ENCODE measurements at regions not wholly inside any gene's neighbourhood (a gene's known extent, or its start where the extent isn't known, plus 50 kb on each side); places are given as distances from the start of the nearest gene placed in this dataset.

DNA sequence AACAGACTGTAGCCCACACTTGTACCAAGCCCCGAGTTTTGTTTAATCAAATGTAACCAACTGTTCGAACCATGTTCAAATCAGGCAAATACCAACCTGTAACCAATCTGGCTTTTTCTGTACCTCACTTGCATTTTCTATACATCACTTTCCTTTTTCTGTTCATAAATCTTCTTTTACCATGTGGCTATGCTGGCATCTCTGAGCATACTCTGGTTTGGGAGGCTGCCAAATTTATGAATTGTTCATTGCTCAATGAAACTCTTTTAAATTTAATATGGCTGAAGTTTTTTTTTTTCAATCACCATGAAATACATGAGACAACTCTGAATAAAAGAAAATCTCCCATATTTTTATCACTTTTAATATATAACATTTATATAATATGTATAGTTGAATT is 256.1 kb downstream of the SLITRK6 start:
- intact Hi-C loops (cut with micrococcal nuclease), result no loop called here
- no peak overlapping the region for H3K4me3 Mint-ChIP-seq

DNA sequence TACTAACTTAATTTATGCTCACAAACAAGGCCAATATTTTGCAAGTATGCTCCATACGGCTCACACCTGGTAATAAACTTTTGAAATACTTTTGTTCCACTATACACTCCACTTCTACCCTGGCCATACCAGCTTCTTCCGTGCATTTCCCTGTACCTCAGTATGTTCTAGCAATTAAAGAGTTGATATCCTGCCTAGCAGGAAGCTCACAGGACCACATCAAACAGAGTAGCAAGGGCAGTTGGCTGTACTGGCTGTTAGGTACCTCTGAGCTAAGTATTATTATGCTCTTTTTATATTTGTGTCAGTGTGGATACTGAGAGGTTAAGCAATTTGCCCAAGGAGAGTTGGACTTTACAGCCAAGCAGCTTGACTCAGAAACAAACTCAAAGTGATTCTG is 257.7 kb downstream of the SLITRK6 start:
- H3K27me3 ChIP-seq (ENCODE audit: insufficient read depth, low read length), result no peaks in the 10 kb centered on the region
- H3K27ac ChIP-seq (ENCODE audit: low read depth, low read length), result no peak overlapping the region
- H3K4me3 ChIP-seq (ENCODE audit: low read length in 2 of 2), result no peak overlapping the region
- Mint-ChIP-seq H3K4me3 (no peak overlapping the region), H3K4me1 (peaks cover 0 to 5% (median under 1%) of the 10 kb centered on the region in 4 donors), H3K27me3 (no peaks in the 10 kb centered on the region), H3K9me3 (peaks cover 0 to 6% (median 0%) of the 10 kb centered on the region in 8 donors), H3K27ac (no peak overlapping the region), H3K36me3 (no peaks in the 10 kb centered on the region)
- POLR2A ChIA-PET (ENCODE audit: partially characterized antibody), result no interaction called here
- CTCF ChIA-PET (ENCODE audit: partially characterized antibody), result no interaction called here
- no peaks in the 10 kb centered on the region for H3K36me3 ChIP-seq (ENCODE audit: insufficient read depth, low read length)
- H3K4me1 ChIP-seq (ENCODE audit: insufficient read depth, low read length), result no peaks in the 10 kb centered on the region
- intact Hi-C loops (cut with micrococcal nuclease), result no loop called here
- H3K9me3 ChIP-seq (ENCODE audit: control insufficient read depth in 1 of 2, low read length in 2 of 2), result peaks cover 0 to 3% of the 10 kb centered on the region in 2 donors
- DNase-seq, result peak in 1 of 5 donors; percentile 6

More for the DNA sequence above, 256.1 kb downstream of the SLITRK6 start:
- Mint-ChIP-seq H3K9me3 (peaks cover 0 to 9% (median 2%) of the 10 kb centered on the region in 8 donors), H3K27me3 (no peaks in the 10 kb centered on the region), H3K36me3 (no peaks in the 10 kb centered on the region), H3K4me1 (peaks cover 0 to 5% (median under 1%) of the 10 kb centered on the region in 4 donors), H3K27ac (no peak overlapping the region)
- Histone ChIP-seq H3K4me3 (ENCODE audit: low read length in 2 of 2) (no peak overlapping the region), H3K9me3 (ENCODE audit: control insufficient read depth in 1 of 2, low read length in 2 of 2) (peaks cover 0 to 3% of the 10 kb centered on the region in 2 donors), H3K36me3 (ENCODE audit: insufficient read depth, low read length) (no peaks in the 10 kb centered on the region), H3K4me1 (ENCODE audit: insufficient read depth, low read length) (no peaks in the 10 kb centered on the region), H3K27ac (ENCODE audit: low read depth, low read length) (no peak overlapping the region), H3K27me3 (ENCODE audit: insufficient read depth, low read length) (no peaks in the 10 kb centered on the region)
- ChIA-PET CTCF (ENCODE audit: partially characterized antibody) (no interaction called here), POLR2A (ENCODE audit: partially characterized antibody) (no interaction called here)
- no peak for DNase-seq

DNA sequence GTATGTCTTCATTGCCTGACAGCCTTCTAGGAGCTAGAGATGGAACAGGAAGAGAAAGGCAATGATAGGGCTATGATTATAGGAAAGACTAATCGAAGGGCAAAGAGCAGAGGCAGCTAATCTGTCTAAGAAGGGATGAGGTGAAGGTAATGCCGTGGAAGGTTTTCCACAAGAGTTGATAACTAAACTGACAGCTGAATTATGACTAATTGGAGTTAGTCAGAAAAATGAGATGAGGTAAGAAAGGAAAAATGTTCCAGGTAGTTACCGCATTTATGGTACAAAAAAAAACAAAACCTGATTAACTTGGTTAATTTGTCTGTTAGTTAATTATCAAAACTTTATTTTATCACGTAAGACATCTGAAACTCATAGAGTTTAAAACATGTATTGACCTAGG is 260.3 kb downstream of the SLITRK6 start:
- Histone ChIP-seq H3K9me3 (ENCODE audit: control insufficient read depth in 1 of 2, low read length in 2 of 2) (peaks cover 0 to 3% of the 10 kb centered on the region in 2 donors), H3K36me3 (ENCODE audit: insufficient read depth, low read length) (no peaks in the 10 kb centered on the region), H3K27me3 (ENCODE audit: insufficient read depth, low read length) (no peaks in the 10 kb centered on the region), H3K4me1 (ENCODE audit: insufficient read depth, low read length) (no peaks in the 10 kb centered on the region), H3K4me3 (ENCODE audit: low read length in 2 of 2) (no peak overlapping the region), H3K27ac (ENCODE audit: low read depth, low read length) (no peak overlapping the region)
- peaks cover 0 to 5% (median 0%) of the 10 kb centered on the region in 4 donors for H3K4me1 Mint-ChIP-seq
- H3K27ac Mint-ChIP-seq, result no peak overlapping the region
- H3K9me3 Mint-ChIP-seq, result peaks cover 0 to 6% (median 0%) of the 10 kb centered on the region in 8 donors
- ChIA-PET POLR2A (ENCODE audit: partially characterized antibody) (no interaction called here), CTCF (ENCODE audit: partially characterized antibody) (no interaction called here)
- H3K36me3 Mint-ChIP-seq, result no peaks in the 10 kb centered on the region
- no peaks in the 10 kb centered on the region for H3K27me3 Mint-ChIP-seq
- no peak overlapping the region for H3K4me3 Mint-ChIP-seq
- intact Hi-C loops (cut with micrococcal nuclease), result no loop called here
- DNase-seq, result no peak

DNA sequence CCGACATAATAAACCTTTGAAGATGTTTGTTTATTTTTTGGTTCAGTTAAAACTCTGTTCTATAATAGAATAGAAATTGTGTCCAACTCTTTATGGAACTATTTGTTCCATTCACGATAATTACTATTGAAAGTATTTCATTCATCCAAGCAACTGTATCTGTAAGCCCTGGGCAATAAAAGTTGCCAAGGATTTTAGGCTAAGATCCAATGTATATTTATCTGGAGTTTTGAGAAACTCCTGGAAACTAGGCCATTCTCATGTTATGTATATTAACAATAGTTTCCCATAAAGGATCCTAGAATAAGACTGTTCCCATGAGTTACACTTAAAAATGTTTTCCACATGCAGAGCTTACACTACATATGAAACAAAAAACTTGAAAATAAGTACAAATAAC is 261.6 kb downstream of the SLITRK6 start:
- no peak overlapping the region for H3K4me3 ChIP-seq (ENCODE audit: low read length in 2 of 2)
- no peaks in the 10 kb centered on the region for H3K27me3 ChIP-seq (ENCODE audit: insufficient read depth, low read length)
- POLR2A ChIA-PET (ENCODE audit: partially characterized antibody), result no interaction called here
- Mint-ChIP-seq H3K9me3 (peaks cover 0 to 6% (median 0%) of the 10 kb centered on the region in 8 donors), H3K4me1 (peaks cover 0 to 5% (median 0%) of the 10 kb centered on the region in 4 donors), H3K4me3 (no peak overlapping the region), H3K27me3 (no peaks in the 10 kb centered on the region), H3K27ac (no peak overlapping the region), H3K36me3 (no peaks in the 10 kb centered on the region)
- no peaks in the 10 kb centered on the region for H3K4me1 ChIP-seq (ENCODE audit: insufficient read depth, low read length)
- H3K9me3 ChIP-seq (ENCODE audit: control insufficient read depth in 1 of 2, low read length in 2 of 2), result no peaks in the 10 kb centered on the region
- intact Hi-C loops (cut with micrococcal nuclease), result no loop called here
- no peak for DNase-seq
- CTCF ChIA-PET (ENCODE audit: partially characterized antibody), result no interaction called here
- no peaks in the 10 kb centered on the region for H3K36me3 ChIP-seq (ENCODE audit: insufficient read depth, low read length)
- H3K27ac ChIP-seq (ENCODE audit: low read depth, low read length), result no peak overlapping the region

DNA sequence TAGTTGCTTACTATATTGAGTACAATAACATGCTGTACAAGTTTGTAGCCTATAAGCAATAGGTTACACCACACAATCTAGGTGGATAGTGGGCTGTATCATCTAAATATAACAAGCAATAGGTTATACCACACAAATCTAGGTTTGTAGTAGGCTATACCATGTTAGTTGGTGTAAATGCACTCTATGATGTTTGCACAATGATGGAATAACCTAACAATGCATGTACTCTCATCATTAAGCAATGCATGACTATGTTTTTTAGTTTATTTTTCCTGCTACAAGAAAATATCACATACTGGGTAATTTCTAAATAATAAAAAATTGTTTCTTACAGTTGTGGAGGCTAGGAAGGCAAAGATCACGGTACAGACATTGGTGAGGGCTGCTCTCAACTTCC is 262.5 kb downstream of the SLITRK6 start:
- Histone ChIP-seq H3K36me3 (ENCODE audit: insufficient read depth, low read length) (no peaks in the 10 kb centered on the region), H3K9me3 (ENCODE audit: control insufficient read depth in 1 of 2, low read length in 2 of 2) (no peaks in the 10 kb centered on the region), H3K4me3 (ENCODE audit: low read length in 2 of 2) (no peak overlapping the region), H3K4me1 (ENCODE audit: insufficient read depth, low read length) (no peaks in the 10 kb centered on the region), H3K27ac (ENCODE audit: low read depth, low read length) (no peak overlapping the region), H3K27me3 (ENCODE audit: insufficient read depth, low read length) (no peaks in the 10 kb centered on the region)
- peaks cover 0 to 6% (median under 1%) of the 10 kb centered on the region in 8 donors for H3K9me3 Mint-ChIP-seq
- H3K27me3 Mint-ChIP-seq, result no peaks in the 10 kb centered on the region
- no peaks in the 10 kb centered on the region for H3K36me3 Mint-ChIP-seq
- ChIA-PET CTCF (ENCODE audit: partially characterized antibody) (no interaction called here), POLR2A (ENCODE audit: partially characterized antibody) (no interaction called here)
- H3K4me3 Mint-ChIP-seq, result no peak overlapping the region
- no peak for DNase-seq
- H3K4me1 Mint-ChIP-seq, result peaks cover 0 to 5% (median 0%) of the 10 kb centered on the region in 4 donors
- intact Hi-C loops (cut with micrococcal nuclease), result no loop called here
- no peak overlapping the region for H3K27ac Mint-ChIP-seq

DNA sequence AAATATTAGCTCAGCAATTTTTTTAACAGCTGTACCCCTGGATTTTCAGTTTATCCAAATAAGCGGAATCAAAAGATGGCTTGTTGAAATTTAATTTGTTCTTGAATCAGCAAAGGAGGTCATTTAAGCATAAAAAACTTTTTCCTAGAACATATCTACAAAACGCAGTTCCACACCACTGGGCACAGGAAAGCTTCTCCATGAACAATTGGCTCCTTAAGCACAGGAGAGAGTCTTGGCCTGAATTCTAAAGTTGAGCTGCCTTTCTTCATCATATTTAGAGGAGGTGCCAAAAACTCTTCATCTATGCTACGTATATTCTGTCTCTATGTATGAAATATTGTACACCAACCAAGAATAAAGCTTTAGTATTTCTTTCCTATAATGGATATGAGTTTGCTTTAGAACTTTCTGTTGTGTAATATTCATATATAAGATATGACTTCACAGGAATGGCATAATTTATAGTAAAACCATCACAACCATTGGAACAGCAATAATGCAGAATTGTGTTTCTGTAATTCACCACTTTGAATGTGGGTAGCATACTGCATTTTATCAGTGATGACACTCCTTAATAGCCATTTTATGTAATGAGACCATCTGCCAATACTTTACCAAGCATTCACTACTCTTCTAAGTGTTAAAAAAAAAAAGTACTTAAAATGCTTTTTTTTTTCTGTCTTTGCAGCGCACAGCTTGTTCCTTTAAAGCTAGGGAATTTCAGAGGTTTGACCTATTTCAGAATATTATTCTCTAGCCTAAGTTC is 263.7 kb downstream of the SLITRK6 start:
- Histone ChIP-seq H3K27ac (ENCODE audit: low read depth, low read length) (no peak overlapping the region), H3K36me3 (ENCODE audit: insufficient read depth, low read length) (no peaks in the 10 kb centered on the region), H3K27me3 (ENCODE audit: insufficient read depth, low read length) (no peaks in the 10 kb centered on the region), H3K4me1 (ENCODE audit: insufficient read depth, low read length) (no peaks in the 10 kb centered on the region), H3K9me3 (ENCODE audit: control insufficient read depth in 1 of 2, low read length in 2 of 2) (no peaks in the 10 kb centered on the region), H3K4me3 (ENCODE audit: low read length in 2 of 2) (no peak overlapping the region)
- Mint-ChIP-seq H3K4me1 (no peaks in the 10 kb centered on the region), H3K36me3 (no peaks in the 10 kb centered on the region), H3K27me3 (no peaks in the 10 kb centered on the region), H3K27ac (no peak overlapping the region), H3K9me3 (peaks cover 0 to 6% (median under 1%) of the 10 kb centered on the region in 8 donors), H3K4me3 (no peak overlapping the region)
- intact Hi-C loops (cut with micrococcal nuclease), result no loop called here
- POLR2A ChIA-PET (ENCODE audit: partially characterized antibody), result no interaction called here
- CTCF ChIA-PET (ENCODE audit: partially characterized antibody), result no interaction called here
- no peak for DNase-seq

DNA sequence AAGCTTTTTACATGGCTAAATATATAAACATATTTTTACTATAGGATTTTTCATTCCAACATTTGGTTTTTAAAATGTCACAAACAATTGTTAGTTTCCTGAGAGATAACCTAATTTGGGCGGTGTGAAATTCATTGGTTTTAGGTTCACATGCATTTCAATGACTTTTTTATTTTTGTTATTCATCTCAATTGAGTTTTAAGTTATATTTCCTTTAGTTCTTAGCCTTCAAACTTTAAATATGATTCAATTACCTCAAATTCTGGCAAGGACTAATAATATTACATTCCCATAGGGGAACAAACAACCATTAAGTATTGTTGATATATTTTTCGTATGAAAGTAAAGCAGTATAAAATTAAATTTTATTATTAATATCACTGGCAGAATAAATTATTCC is 265.3 kb downstream of the SLITRK6 start:
- H3K4me1 Mint-ChIP-seq, result no peaks in the 10 kb centered on the region
- H3K4me3 Mint-ChIP-seq, result no peak overlapping the region
- POLR2A ChIA-PET (ENCODE audit: partially characterized antibody), result no interaction called here

More for the DNA sequence above, 265.3 kb downstream of the SLITRK6 start:
- Histone ChIP-seq H3K4me3 (ENCODE audit: low read length in 2 of 2) (no peak overlapping the region), H3K9me3 (ENCODE audit: control insufficient read depth in 1 of 2, low read length in 2 of 2) (no peaks in the 10 kb centered on the region), H3K36me3 (ENCODE audit: insufficient read depth, low read length) (no peaks in the 10 kb centered on the region), H3K27me3 (ENCODE audit: insufficient read depth, low read length) (no peaks in the 10 kb centered on the region), H3K4me1 (ENCODE audit: insufficient read depth, low read length) (no peaks in the 10 kb centered on the region), H3K27ac (ENCODE audit: low read depth, low read length) (no peak overlapping the region)
- intact Hi-C loops (cut with micrococcal nuclease), result no loop called here
- no peaks in the 10 kb centered on the region for H3K27me3 Mint-ChIP-seq
- H3K9me3 Mint-ChIP-seq, result peaks cover 0 to 6% (median under 1%) of the 10 kb centered on the region in 8 donors
- H3K36me3 Mint-ChIP-seq, result no peaks in the 10 kb centered on the region
- CTCF ChIA-PET (ENCODE audit: partially characterized antibody), result no interaction called here
- no peak for DNase-seq
- no peak overlapping the region for H3K27ac Mint-ChIP-seq
